Prostate gland (tissue), 2 donors: ENCODE measurements at regions not wholly inside any gene's neighbourhood (a gene's known extent, or its start where the extent isn't known, plus 50 kb on each side); places are given as distances from the start of the nearest gene placed in this dataset.

ENCODE experiments used
- CTCF ChIP-seq, 4 experiments: fragments of 200-600 bp in 2 of 4; fragments of 450-650 bp in 2 of 4; sonication (generic) in 2 of 4; IDR thresholded peaks; 1 replicate in 3 of 4; 2 replicates in 1 of 4; pipeline ENCODE4 v1.5.1; 2016 to 2019; ENCODE audit warnings: antibody characterized with exemption in 4 of 4, mild to moderate bottlenecking in 2 of 4, moderate library complexity in 2 of 4
- POLR2A ChIP-seq: fragments of 450-650 bp; IDR thresholded peaks from one replicate; pipeline ENCODE4 v1.6.1; 2016; ENCODE audit warnings: antibody characterized with exemption, mild to moderate bottlenecking

- TF ChIP-seq CTCF (IDR thresholded peaks at IDR 0.05): no peak
- no peak for TF ChIP-seq POLR2A
Measured at GRCh38 chr2:208549546-208550158, 143.1 kb downstream of the PTH2R start.
